ENCODE measurements at regions not wholly inside any gene's neighbourhood (a gene's known extent, or its start where the extent isn't known, plus 50 kb on each side); places are given as distances from the start of the nearest gene placed in this dataset.

GRCh38 chr4:19520939-19521520 lies 730.7 kb upstream of the SLIT2 start:
- TF ChIP-seq CTCF (IDR thresholded peaks at IDR 0.05) (no peak), POLR2AphosphoS5 (IDR thresholded peaks at IDR 0.05; ENCODE audit: low read depth, low read length) (no peak), REST (IDR thresholded peaks at IDR 0.05; ENCODE audit: insufficient read depth in 1 of 2, low read depth in 2 of 2, low read length in 1 of 2) (no peak), SIN3A (IDR thresholded peaks at IDR 0.05; ENCODE audit: borderline replicate concordance, insufficient read depth, low read depth, low read length) (no peak)

All from Panc1 (cell line).